Bronchial epithelial cell (primary cell): ENCODE measurements at regions not wholly inside any gene's neighbourhood (a gene's known extent, or its start where the extent isn't known, plus 50 kb on each side); places are given as distances from the start of the nearest gene placed in this dataset.

Source experiments
- DNase-seq: peaks from one replicate; pipeline ENCODE4 v3.0.0-alpha.2; 2010; ENCODE audit warnings: low read depth
- FAIRE-seq: peaks from 2 replicates; lab custom pipeline; 2011; peaks lifted over from hg19 to GRCh38; lab: Jason Lieb, UNC
- H3K27me3 ChIP-seq: 2 replicates; pipeline ENCODE4 v1.5.1; 2011; ENCODE audit warnings: low read length; ENCODE audit not compliant: control insufficient read depth, insufficient read depth
- H3K36me3 ChIP-seq: 2 replicates; pipeline ENCODE4 v1.5.1; 2011; ENCODE audit warnings: low read length; ENCODE audit not compliant: control insufficient read depth, insufficient read depth
- H3K4me3 ChIP-seq: 2 replicates; pipeline ENCODE4 v1.5.1; 2011; ENCODE audit warnings: mild to moderate bottlenecking, low read depth, low read length, control low read depth
- CTCF ChIP-seq: IDR thresholded peaks from 2 replicates; pipeline ENCODE4 v1.5.1; 2011; ENCODE audit warnings: mild to moderate bottlenecking, moderate library complexity, low read length, control low read depth, inconsistent platforms; ENCODE audit not compliant: insufficient read depth, severe bottlenecking

- no peak overlapping the region for H3K4me3 ChIP-seq
- no peak for TF ChIP-seq CTCF
- H3K36me3 ChIP-seq: no peaks in the 10 kb centered on the region
- no peaks in the 10 kb centered on the region for H3K27me3 ChIP-seq
- DNase-seq (no peak), FAIRE-seq (no peak)
Observed at GRCh38 chr18:76251691-76252090, 243.4 kb downstream of the ZNF516 start.

- TF ChIP-seq CTCF: no peak
- no peaks in the 10 kb centered on the region for H3K27me3 ChIP-seq
- H3K4me3 ChIP-seq: no peak overlapping the region
- FAIRE-seq (no peak), DNase-seq (no peak)
- H3K36me3 ChIP-seq: no peaks in the 10 kb centered on the region
Observed at GRCh38 chr18:76246590-76246989, 248.5 kb downstream of the ZNF516 start.

- no peak for TF ChIP-seq CTCF
- FAIRE-seq: no peak
- Histone ChIP-seq H3K36me3 (no peaks in the 10 kb centered on the region), H3K4me3 (no peak overlapping the region), H3K27me3 (no peaks in the 10 kb centered on the region)
- DNase-seq: no peak
Observed at GRCh38 chr18:76234676-76235060, 260.4 kb downstream of the ZNF516 start.

- Histone ChIP-seq H3K4me3 (no peak overlapping the region), H3K27me3 (no peaks in the 10 kb centered on the region), H3K36me3 (no peaks in the 10 kb centered on the region)
- FAIRE-seq (no peak), DNase-seq (no peak)
- no peak for TF ChIP-seq CTCF
Observed at GRCh38 chr18:76233876-76234675, 261.0 kb downstream of the ZNF516 start.

GRCh38 chr18:76233406-76233805 is 261.6 kb downstream of the ZNF516 start:
- H3K36me3 ChIP-seq: no peaks in the 10 kb centered on the region
- no peak for TF ChIP-seq CTCF
- no peaks in the 10 kb centered on the region for H3K27me3 ChIP-seq
- FAIRE-seq (no peak), DNase-seq (no peak)
- no peak overlapping the region for H3K4me3 ChIP-seq

GRCh38 chr18:76232779-76233178 is 262.3 kb downstream of the ZNF516 start:
- H3K27me3 ChIP-seq: no peaks in the 10 kb centered on the region
- no peak overlapping the region for H3K4me3 ChIP-seq
- DNase-seq: no peak
- no peaks in the 10 kb centered on the region for H3K36me3 ChIP-seq
- TF ChIP-seq CTCF: no peak
- no peak for FAIRE-seq
